GM21723 (cell line): ENCODE measurements at regions not wholly inside any gene's neighbourhood (a gene's known extent, or its start where the extent isn't known, plus 50 kb on each side); places are given as distances from the start of the nearest gene placed in this dataset.
A peak's percentile ranks its signal among the peaks of the same experiment; 100 is the strongest.

Experiments used
- ATAC-seq: cut with Tn5 transposase; IDR thresholded peaks from one replicate; pipeline ENCODE4 v1.9.1; 2021; ENCODE audit warnings: mild to moderate bottlenecking, moderate library complexity; ENCODE audit not compliant: unreplicated experiment

GRCh38 chr10:131442271-131442670 lies 130.8 kb upstream of the TCERG1L start:
- no peak for ATAC-seq

- ATAC-seq, result no peak
These were observed 132.8 kb upstream of the TCERG1L start for GRCh38 chr10:131444286-131444685.

GRCh38 chr10:131444862-131445461 lies 133.4 kb upstream of the TCERG1L start:
- no peak for ATAC-seq

- ATAC-seq, result no peak
These were observed 134.1 kb upstream of the TCERG1L start for GRCh38 chr10:131445623-131446022.

- no peak for ATAC-seq
These were observed 134.7 kb upstream of the TCERG1L start for GRCh38 chr10:131446171-131446570.

GRCh38 chr10:131448171-131448570 lies 136.7 kb upstream of the TCERG1L start:
- ATAC-seq, result no peak

GRCh38 chr10:131448883-131449282 lies 137.4 kb upstream of the TCERG1L start:
- ATAC-seq, result no peak

- no peak for ATAC-seq
These were observed 138.8 kb upstream of the TCERG1L start for GRCh38 chr10:131450216-131450765.

- ATAC-seq, result no peak
These were observed 140.0 kb upstream of the TCERG1L start for GRCh38 chr10:131451407-131452015.

- ATAC-seq, result no peak
These were observed 141.6 kb upstream of the TCERG1L start for GRCh38 chr10:131452926-131453720.

GRCh38 chr10:131453721-131454634 lies 142.5 kb upstream of the TCERG1L start:
- peak; percentile 47 for ATAC-seq

GRCh38 chr10:131456411-131456810 lies 144.9 kb upstream of the TCERG1L start:
- no peak for ATAC-seq

GRCh38 chr10:131461093-131461492 lies 149.6 kb upstream of the TCERG1L start:
- ATAC-seq, result no peak

- ATAC-seq, result no peak
These were observed 153.3 kb upstream of the TCERG1L start for GRCh38 chr10:131464789-131465188.

GRCh38 chr10:131469551-131469950 lies 158.0 kb upstream of the TCERG1L start:
- no peak for ATAC-seq

- ATAC-seq, result no peak
These were observed 162.1 kb upstream of the TCERG1L start for GRCh38 chr10:131473645-131474044.

- no peak for ATAC-seq
These were observed 162.9 kb upstream of the TCERG1L start for GRCh38 chr10:131474416-131474815.

GRCh38 chr10:131475043-131475442 lies 163.5 kb upstream of the TCERG1L start:
- no peak for ATAC-seq

GRCh38 chr10:131475803-131476202 lies 164.3 kb upstream of the TCERG1L start:
- ATAC-seq, result no peak

- no peak for ATAC-seq
These were observed 166.1 kb upstream of the TCERG1L start for GRCh38 chr10:131477457-131478121.
